CD4-positive, CD25-positive, alpha-beta regulatory T cell (primary cell): ENCODE measurements at regions not wholly inside any gene's neighbourhood (a gene's known extent, or its start where the extent isn't known, plus 50 kb on each side); places are given as distances from the start of the nearest gene placed in this dataset.

Source experiments
- ATAC-seq, 2 donors: fragments of 150-1000 bp; cut with Tn5 transposase; one replicate each; pipeline ENCODE4 v1.10.0; 2021; ENCODE audit warnings: low read depth in 2 of 2, moderate number of reproducible peaks in 2 of 2, moderate library complexity in 1 of 2
- DNase-seq, 3 donors: peaks; one replicate each; pipeline versions ENCODE4 v3.0.0 to v3.0.0-alpha.2; 2012 to 2022; ENCODE audit warnings: mixed read lengths in 1 of 3
- H3K27ac ChIP-seq: one replicate; pipeline ENCODE4 v1.7.0; 2013; ENCODE audit warnings: mild to moderate bottlenecking, low read length; ENCODE audit not compliant: insufficient read depth, poor library complexity, severe bottlenecking
- H3K27me3 ChIP-seq: one replicate; pipeline ENCODE4 v1.7.0; 2013; ENCODE audit warnings: low read length; ENCODE audit not compliant: control insufficient read depth, insufficient read depth
- H3K36me3 ChIP-seq: one replicate; pipeline ENCODE4 v1.7.0; 2013; ENCODE audit warnings: mild to moderate bottlenecking, low read length, moderate library complexity; ENCODE audit not compliant: control insufficient read depth, insufficient read depth
- H3K4me1 ChIP-seq: 2 replicates; pipeline ENCODE4 v1.7.0; 2013; ENCODE audit warnings: mild to moderate bottlenecking, low read length; ENCODE audit not compliant: insufficient read depth, control insufficient read depth, poor library complexity, severe bottlenecking
- H3K4me3 ChIP-seq: one replicate; pipeline ENCODE4 v1.7.0; 2013; ENCODE audit warnings: low read depth, mild to moderate bottlenecking, low read length, moderate library complexity
- H3K9me3 ChIP-seq, 2 experiments: 1 replicate in 1 of 2; 2 replicates in 1 of 2; pipeline ENCODE4 v1.7.0; 2013; ENCODE audit warnings: low read length in 2 of 2, mild to moderate bottlenecking in 1 of 2, moderate library complexity in 1 of 2; ENCODE audit not compliant: control insufficient read depth in 2 of 2
- H3K27ac Mint-ChIP-seq, 3 donors: one replicate each; pipeline ENCODE4 v1.8.0; 2020 to 2022; ENCODE audit warnings: mild to moderate bottlenecking in 3 of 3, mixed read lengths in 3 of 3, moderate library complexity in 2 of 3
- H3K27me3 Mint-ChIP-seq: one replicate; pipeline ENCODE4 v1.8.0; 2022; ENCODE audit warnings: mild to moderate bottlenecking, mixed read lengths
- H3K36me3 Mint-ChIP-seq: one replicate; pipeline ENCODE4 v1.8.0; 2020; ENCODE audit warnings: mixed read lengths
- H3K4me1 Mint-ChIP-seq, 4 donors: one replicate each; pipeline ENCODE4 v1.8.0; 2020 to 2022; ENCODE audit warnings: mixed read lengths in 4 of 4, mild to moderate bottlenecking in 1 of 4
- H3K4me3 Mint-ChIP-seq, 4 donors: one replicate each; pipeline ENCODE4 v1.8.0; 2020 to 2022; ENCODE audit warnings: mild to moderate bottlenecking in 4 of 4, mixed read lengths in 4 of 4, moderate library complexity in 3 of 4
- H3K9me3 Mint-ChIP-seq, 7 donors: one replicate each; pipeline ENCODE4 v1.8.0; 2020 to 2022; ENCODE audit warnings: mixed read lengths in 7 of 7, mild to moderate bottlenecking in 3 of 7, moderate library complexity in 2 of 7

GRCh38 chr1:234720709-234721441, 110.9 kb upstream of the IRF2BP2 start:
- H3K9me3 Mint-ChIP-seq: no peaks in the 10 kb centered on the region
- H3K4me3 Mint-ChIP-seq: peak overlapping the region in 1 of 4 donors; percentile 11
- H3K4me1 ChIP-seq: peaks cover 29% of the 10 kb centered on the region
- H3K36me3 ChIP-seq: no peaks in the 10 kb centered on the region
- no peaks in the 10 kb centered on the region for H3K27me3 ChIP-seq
- H3K27ac Mint-ChIP-seq: peak overlapping the region in 2 of 3 donors; percentile 78 to 89
- no peak overlapping the region for H3K27ac ChIP-seq
- H3K36me3 Mint-ChIP-seq: no peaks in the 10 kb centered on the region
- no peak overlapping the region for H3K4me3 ChIP-seq
- H3K9me3 ChIP-seq: no peaks in the 10 kb centered on the region
- H3K27me3 Mint-ChIP-seq: no peaks in the 10 kb centered on the region
- DNase-seq (no peak), ATAC-seq (no peak)
- peaks cover 0 to 51% (median 26%) of the 10 kb centered on the region in 4 donors for H3K4me1 Mint-ChIP-seq

- no peak overlapping the region for H3K4me3 ChIP-seq
- ATAC-seq: no peak
- H3K9me3 ChIP-seq: no peaks in the 10 kb centered on the region
- no peaks in the 10 kb centered on the region for H3K9me3 Mint-ChIP-seq
- no peak for DNase-seq
- peak overlapping the region in 1 of 4 donors; percentile 5 for H3K4me3 Mint-ChIP-seq
- H3K27ac Mint-ChIP-seq: peak overlapping the region in 1 of 3 donors; percentile 31
- H3K27ac ChIP-seq: no peak overlapping the region
- peaks cover 0 to 39% (median 18%) of the 10 kb centered on the region in 4 donors for H3K4me1 Mint-ChIP-seq
- no peaks in the 10 kb centered on the region for H3K36me3 Mint-ChIP-seq
- H3K27me3 ChIP-seq: no peaks in the 10 kb centered on the region
- peaks cover 5% of the 10 kb centered on the region for H3K27me3 Mint-ChIP-seq
- H3K4me1 ChIP-seq: peaks cover 16% of the 10 kb centered on the region
- no peaks in the 10 kb centered on the region for H3K36me3 ChIP-seq
These were observed 109.7 kb upstream of the IRF2BP2 start for GRCh38 chr1:234719454-234720251.

DNA sequence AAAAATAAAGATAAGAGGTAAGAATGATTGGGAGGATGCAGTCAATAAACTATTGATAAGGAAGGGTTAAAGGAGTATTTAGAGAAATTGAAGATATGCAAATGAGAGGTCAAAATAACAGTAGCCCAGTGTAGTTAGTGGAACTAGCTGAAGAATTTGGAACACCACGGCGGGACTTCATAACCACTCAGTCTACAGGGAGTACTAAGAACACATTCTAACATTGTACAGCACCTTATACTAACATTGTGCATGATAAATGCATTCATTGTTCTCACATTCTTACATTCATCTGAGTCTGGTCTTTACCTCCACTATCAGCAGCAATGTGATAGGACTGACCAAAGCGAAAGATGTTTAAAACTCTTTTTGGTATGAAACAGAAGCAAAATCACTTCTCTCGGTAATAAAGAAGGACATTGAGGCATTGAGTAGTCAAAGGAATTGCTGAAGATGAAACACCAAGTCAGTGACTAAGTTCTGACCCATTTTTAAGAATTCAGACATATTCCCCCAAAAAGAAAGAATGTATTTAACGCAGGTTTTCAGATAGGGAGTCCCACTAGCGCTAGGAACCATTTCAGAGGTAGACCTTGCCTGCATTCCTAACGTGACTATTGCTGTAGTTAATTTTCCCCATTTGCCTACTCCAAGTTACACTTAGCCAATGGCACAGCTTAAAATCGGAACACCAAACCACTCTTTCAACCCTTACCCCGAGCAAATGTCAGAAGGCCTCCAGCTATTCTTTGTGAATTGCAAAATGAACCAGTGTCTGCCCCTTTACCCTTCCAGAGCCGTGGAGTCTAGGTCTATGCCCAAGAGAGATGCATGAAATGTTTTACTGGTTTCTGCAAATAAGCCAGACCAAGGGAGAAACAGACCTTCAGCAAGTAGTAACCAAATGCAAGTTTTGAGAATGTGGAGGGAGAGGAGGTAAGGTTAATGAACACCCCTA, 108.8 kb upstream of the IRF2BP2 start:
- Histone ChIP-seq H3K9me3 (no peaks in the 10 kb centered on the region), H3K27me3 (no peaks in the 10 kb centered on the region), H3K27ac (no peak overlapping the region), H3K36me3 (no peaks in the 10 kb centered on the region), H3K4me1 (peaks cover 8% of the 10 kb centered on the region), H3K4me3 (no peak overlapping the region)
- DNase-seq (no peak), ATAC-seq (no peak)
- peak overlapping the region in 1 of 4 donors; percentile 29 for H3K4me3 Mint-ChIP-seq
- peaks cover 5% of the 10 kb centered on the region for H3K27me3 Mint-ChIP-seq
- H3K36me3 Mint-ChIP-seq: no peaks in the 10 kb centered on the region
- no peaks in the 10 kb centered on the region for H3K9me3 Mint-ChIP-seq
- H3K4me1 Mint-ChIP-seq: peaks cover 0 to 30% (median 10%) of the 10 kb centered on the region in 4 donors
- peak overlapping the region in 2 of 3 donors; percentile 31 to 39 for H3K27ac Mint-ChIP-seq

DNA sequence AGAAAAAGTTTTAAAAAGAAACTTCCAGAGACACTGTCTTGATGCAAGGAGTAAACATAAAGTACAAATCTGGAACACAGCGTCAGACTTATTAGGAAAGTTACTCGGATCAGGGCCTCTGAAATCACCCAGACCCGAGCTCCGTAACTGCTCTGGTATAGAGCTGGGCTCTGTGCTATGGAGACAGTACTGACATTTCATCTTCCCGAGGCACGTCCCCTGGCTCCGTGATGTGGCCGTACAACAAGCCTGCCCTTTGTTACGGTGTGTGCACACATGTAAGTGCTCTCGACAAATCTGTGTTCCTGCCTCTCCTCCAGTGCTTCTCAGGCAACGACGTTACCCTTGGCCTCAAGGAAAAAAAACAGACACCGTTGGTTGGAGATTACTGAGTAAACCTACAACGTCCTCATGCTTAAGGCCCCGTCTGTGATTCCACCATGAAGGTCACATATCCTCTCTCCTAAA, 107.0 kb upstream of the IRF2BP2 start:
- H3K9me3 ChIP-seq: no peaks in the 10 kb centered on the region
- H3K36me3 ChIP-seq: no peaks in the 10 kb centered on the region
- peaks cover 0 to 14% (median under 1%) of the 10 kb centered on the region in 4 donors for H3K4me1 Mint-ChIP-seq
- H3K9me3 Mint-ChIP-seq: no peaks in the 10 kb centered on the region
- no peaks in the 10 kb centered on the region for H3K36me3 Mint-ChIP-seq
- H3K4me3 ChIP-seq: no peak overlapping the region
- no peaks in the 10 kb centered on the region for H3K4me1 ChIP-seq
- H3K27me3 ChIP-seq: no peaks in the 10 kb centered on the region
- H3K27ac Mint-ChIP-seq: no peak overlapping the region
- ATAC-seq (no peak), DNase-seq (no peak)
- no peak overlapping the region for H3K4me3 Mint-ChIP-seq
- peaks cover 5% of the 10 kb centered on the region for H3K27me3 Mint-ChIP-seq
- no peak overlapping the region for H3K27ac ChIP-seq

GRCh38 chr1:234715252-234716014, 105.5 kb upstream of the IRF2BP2 start:
- Histone ChIP-seq H3K36me3 (no peaks in the 10 kb centered on the region), H3K27me3 (no peaks in the 10 kb centered on the region), H3K27ac (no peak overlapping the region), H3K9me3 (no peaks in the 10 kb centered on the region), H3K4me3 (no peak overlapping the region), H3K4me1 (no peaks in the 10 kb centered on the region)
- H3K4me1 Mint-ChIP-seq: peaks cover 0 to 8% (median 0%) of the 10 kb centered on the region in 4 donors
- no peak for DNase-seq
- H3K36me3 Mint-ChIP-seq: no peaks in the 10 kb centered on the region
- peaks cover 5% of the 10 kb centered on the region for H3K27me3 Mint-ChIP-seq
- H3K4me3 Mint-ChIP-seq: no peak overlapping the region
- H3K27ac Mint-ChIP-seq: no peak overlapping the region
- no peak for ATAC-seq
- H3K9me3 Mint-ChIP-seq: no peaks in the 10 kb centered on the region

- ATAC-seq (no peak), DNase-seq (no peak)
- Histone ChIP-seq H3K27ac (no peak overlapping the region), H3K4me1 (no peaks in the 10 kb centered on the region), H3K36me3 (no peaks in the 10 kb centered on the region), H3K27me3 (no peaks in the 10 kb centered on the region), H3K9me3 (no peaks in the 10 kb centered on the region), H3K4me3 (no peak overlapping the region)
- no peak overlapping the region for H3K4me3 Mint-ChIP-seq
- H3K27me3 Mint-ChIP-seq: peaks cover 5% of the 10 kb centered on the region
- H3K4me1 Mint-ChIP-seq: peaks cover 0 to 4% (median under 1%) of the 10 kb centered on the region in 4 donors
- no peak overlapping the region for H3K27ac Mint-ChIP-seq
- H3K36me3 Mint-ChIP-seq: no peaks in the 10 kb centered on the region
- peaks cover 0 to under 1% (median 0%) of the 10 kb centered on the region in 7 donors for H3K9me3 Mint-ChIP-seq
These were observed 103.9 kb upstream of the IRF2BP2 start for GRCh38 chr1:234713859-234714258.

DNA sequence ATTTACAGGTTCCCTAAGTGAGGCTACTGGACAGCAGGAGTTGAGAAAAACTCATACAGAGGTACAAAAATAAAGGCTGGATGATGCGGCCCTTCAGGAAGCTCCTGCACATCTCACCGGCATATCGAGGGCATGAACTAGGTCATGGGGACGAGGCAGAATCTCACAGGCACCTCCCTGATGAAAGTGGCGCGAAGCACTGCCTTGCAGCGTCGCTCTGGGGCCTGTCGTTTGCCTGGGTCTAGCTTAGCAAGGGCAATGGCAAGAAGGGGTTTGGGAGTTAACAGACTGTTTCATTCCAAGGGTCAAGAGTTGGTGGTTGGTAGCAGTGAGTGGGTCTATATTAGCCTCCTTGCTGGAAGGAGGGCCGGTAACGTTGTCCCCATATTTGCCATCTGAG, 103.5 kb upstream of the IRF2BP2 start:
- Histone ChIP-seq H3K9me3 (no peaks in the 10 kb centered on the region), H3K4me3 (no peak overlapping the region), H3K27me3 (no peaks in the 10 kb centered on the region), H3K27ac (no peak overlapping the region), H3K4me1 (no peaks in the 10 kb centered on the region), H3K36me3 (no peaks in the 10 kb centered on the region)
- Mint-ChIP-seq H3K4me1 (peaks cover 0 to 4% (median under 1%) of the 10 kb centered on the region in 4 donors), H3K27me3 (peaks cover 5% of the 10 kb centered on the region), H3K4me3 (no peak overlapping the region), H3K9me3 (peaks cover 0 to 2% (median 0%) of the 10 kb centered on the region in 7 donors), H3K36me3 (no peaks in the 10 kb centered on the region), H3K27ac (no peak overlapping the region)
- DNase-seq (no peak), ATAC-seq (no peak)
